COLO668 (cell line): ENCODE measurements at regions not wholly inside any gene's neighbourhood (a gene's known extent, or its start where the extent isn't known, plus 50 kb on each side); places are given as distances from the start of the nearest gene placed in this dataset.

Source experiments
- DNase-seq: peaks from one replicate; lab custom pipeline; 2025; ENCODE audit not compliant: unreplicated experiment; lab: John Stamatoyannopoulos, UW

DNA sequence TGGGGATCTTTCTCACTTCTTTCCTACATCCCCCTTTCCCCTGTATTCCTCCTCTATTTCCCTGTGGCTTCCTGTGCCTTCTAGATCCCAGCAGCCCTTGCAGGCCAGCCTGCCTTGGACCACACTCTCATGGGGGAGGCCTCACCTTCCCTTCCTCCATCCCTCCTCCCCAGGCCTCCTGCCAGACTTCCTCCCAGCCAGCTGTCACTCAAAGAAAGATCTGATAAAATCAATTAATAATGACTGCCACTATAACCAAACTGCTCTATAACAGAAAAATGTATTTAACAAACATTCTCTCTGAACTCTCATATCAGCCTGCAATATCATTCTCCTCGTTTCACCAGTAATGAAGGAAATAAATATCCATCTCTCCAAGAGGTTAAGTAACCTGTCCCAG, 144.9 kb upstream of the SIX2 start:
- no peak for DNase-seq

DNA sequence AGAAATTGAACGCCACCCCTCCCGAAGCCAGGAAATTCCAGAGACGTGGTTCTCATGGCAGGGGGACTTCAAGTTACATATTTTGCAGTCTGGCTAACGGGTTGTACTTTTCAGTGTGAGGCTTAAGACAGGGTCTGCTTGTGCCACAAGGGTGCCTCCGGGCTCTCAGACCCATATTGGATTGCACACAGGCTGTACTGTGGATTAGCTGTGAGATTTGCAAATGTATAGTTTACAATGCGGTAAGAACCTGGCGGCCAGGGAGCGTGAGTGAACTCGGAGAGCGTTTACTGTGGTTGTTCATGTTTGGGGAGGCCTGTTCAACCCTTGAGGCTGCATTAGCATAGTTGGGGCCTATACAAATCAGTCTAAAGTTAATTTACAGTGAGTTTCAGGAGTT, 143.9 kb upstream of the SIX2 start:
- DNase-seq: no peak

DNA sequence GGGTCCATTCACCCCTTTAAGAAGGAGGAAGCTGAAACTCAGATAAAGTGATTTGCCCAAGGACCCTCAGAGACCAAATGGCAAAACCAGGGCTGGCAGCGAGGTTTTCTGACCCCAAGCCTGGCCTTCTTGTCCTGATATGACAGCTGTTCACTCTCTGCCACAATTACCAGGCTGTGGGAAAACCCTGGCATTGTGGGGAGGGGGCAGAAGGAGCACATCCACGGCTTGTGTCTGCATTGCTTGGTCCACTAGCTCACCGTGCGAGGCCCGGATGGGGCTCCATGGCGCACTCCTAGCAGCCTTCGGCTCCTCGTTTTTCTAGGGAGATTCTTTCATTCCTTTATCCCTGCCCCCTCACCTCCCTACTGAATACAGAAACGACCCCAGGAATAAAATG, 143.4 kb upstream of the SIX2 start:
- DNase-seq: no peak

DNA sequence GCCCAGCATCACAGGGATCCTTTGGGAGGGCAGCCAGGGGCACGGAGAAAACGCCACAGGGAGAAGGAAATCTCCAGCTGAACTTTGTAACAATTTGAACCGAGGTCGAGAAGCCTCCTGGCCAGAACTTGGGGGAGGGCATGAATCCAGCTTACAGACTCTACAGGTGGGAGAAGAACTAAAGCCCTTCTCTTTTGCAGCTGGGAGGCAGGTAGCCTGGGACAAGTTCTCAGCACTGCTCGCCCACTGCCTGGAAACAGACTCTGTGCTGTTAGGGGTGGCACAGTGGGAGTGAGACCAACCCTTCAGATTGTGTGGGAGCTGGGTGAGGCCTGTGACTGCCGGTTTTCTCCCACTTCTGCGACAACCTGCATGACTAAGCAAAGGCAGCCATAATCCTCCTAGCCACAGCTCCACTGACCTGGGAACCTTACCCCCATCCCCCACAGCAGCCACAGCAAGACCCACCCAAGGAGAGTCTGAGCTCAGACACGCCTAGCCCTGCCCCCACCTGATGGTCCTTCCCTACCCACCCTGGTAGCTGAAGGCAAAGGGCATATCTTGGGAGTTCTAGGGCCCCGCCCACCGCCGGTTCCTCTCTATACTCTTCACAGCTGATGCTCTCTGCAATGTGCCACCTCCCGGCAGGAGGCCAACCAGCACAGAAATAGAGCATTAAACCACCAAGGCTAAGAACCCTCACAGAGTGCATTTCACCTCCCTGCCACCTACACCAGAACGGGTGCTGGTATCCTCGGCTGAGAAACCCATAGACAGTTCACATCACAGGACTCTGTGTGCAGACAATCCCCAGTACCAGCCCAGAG, 136.0 kb upstream of the SIX2 start:
- no peak for DNase-seq

DNA sequence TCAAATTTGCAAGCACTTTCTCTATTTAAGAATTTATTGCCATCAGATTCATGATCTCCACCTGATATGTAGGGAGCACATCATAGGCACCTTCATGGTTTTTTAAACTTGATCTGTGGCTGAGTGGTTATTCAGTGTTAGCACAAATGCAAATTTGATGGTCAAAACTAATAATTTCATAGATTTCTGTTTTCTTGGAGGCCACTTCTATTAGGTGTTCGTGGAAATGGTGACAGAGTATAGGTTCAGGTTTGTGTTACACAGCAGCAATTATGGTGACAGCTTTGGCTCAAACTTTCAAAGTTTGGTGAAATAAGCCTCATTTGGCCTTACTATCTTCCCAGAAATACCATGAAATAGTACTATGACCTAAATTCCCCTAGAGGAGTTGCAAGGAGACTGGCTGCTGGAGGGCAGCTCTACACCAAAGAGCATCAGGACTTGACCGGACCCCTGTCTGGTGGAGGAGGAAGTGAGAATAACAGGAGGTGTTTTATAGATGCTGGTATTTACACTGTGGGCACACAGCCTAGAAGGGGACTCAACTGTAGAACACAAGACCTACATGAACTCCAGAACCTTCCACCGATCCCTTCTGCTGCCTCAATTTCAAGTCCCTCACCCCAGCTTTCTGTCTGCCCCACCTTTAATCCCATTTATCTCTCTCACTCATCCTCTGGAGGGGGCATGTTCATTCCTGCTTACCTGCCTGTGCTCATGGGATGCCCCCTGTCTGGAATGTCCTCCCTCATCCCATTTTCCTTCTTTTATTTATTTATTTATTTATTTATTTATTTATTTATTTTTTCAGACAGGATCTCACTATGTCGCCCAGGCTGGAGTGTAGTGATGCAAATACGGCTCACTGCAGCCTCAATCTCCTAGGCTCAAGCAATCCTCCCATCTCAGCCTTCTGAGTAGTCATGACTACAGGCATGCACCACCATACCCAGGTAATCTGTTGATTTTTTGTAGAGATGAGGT, 132.9 kb upstream of the SIX2 start:
- DNase-seq: no peak

DNA sequence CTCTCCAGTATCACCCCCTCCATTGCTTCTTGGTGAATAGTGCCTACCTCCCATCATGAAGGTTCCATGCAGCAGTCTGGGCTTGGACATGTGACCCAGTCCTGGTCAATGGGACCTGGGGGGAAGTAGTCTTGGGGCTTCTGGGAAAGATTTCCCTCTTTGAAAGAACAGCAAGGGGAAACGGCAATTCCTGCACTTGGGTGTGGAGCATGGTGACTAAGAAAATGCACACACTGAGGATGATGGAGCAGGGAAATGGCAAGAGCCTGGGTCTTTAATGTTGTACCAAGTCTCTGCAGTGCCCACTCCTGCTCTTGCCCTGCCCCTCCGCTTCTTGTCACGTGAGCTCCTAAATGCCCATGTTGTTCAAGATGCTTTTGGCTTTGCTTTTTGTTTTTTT, 131.4 kb upstream of the SIX2 start:
- DNase-seq: no peak

DNA sequence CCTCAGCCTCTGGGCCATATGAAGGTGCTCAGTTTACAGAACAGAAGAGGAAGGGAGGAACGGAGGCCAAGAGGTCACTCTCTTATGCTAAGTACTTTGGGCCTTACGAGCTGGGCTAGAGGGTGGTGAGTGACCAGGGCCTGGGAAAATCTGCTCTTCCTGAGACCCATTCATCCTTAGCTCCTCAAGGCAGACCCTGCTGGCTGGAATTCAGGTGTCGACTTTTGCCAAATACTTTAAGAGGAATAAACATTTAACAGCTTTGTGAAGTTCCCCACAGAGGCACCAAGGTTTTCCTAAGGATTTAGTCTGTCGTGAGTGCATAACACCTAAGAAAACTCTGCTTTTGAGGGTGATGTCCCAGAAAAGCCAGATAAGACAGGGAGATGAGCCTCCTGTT, 129.7 kb upstream of the SIX2 start:
- no peak for DNase-seq

DNA sequence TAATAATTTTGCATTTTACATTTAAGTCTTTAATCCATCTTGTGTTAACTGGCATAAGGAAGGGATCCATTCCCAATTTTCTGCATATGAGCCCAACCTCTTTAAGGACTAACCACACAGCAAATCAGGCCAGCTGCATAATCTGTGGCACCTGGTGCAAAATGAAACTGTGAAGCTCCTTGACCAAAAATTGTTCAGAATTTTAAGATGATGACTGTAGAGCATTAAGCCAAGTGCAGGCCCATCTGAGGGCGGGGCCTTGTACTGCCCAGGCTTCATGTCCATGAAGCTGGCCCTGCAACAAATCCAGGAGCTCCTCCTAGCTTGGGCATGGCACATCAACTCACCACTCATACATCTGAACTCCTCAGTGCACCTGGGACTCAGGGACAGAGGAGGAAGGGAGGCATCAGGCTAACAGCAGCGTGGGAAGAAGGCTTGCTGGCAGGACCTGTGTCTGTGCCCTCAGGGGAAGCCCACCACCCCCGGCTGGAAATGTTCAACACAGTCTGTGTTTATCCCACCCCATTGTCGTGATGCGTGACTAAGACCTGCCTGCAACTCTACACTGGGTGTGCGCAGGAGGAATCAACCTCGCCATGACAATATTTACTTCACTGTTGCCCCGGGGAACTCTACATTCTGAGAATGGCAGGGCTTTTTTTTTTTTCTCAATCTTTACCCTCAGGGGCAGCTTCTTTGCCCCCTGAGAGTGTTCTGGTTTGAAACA, 128.9 kb upstream of the SIX2 start:
- DNase-seq: no peak

DNA sequence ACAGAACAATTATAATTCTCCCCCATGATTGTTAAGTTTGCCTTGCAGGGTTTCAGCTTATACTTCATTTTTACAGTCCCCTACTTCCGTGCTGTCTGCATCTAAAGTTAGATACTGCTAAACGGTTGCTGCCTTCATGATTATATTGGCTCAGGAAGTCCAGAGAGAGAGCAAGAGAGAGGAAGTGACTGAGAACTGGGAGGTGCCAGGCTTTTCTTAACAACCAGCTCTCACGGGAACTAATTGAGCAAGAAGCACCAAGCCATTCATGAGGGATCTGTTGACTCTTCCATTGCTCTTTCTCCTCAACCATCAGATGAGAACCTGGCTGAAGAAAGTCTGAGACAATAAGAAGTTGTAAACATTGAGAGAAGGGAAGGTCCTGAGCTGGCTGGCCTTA, 125.5 kb upstream of the SIX2 start:
- DNase-seq: no peak

DNA sequence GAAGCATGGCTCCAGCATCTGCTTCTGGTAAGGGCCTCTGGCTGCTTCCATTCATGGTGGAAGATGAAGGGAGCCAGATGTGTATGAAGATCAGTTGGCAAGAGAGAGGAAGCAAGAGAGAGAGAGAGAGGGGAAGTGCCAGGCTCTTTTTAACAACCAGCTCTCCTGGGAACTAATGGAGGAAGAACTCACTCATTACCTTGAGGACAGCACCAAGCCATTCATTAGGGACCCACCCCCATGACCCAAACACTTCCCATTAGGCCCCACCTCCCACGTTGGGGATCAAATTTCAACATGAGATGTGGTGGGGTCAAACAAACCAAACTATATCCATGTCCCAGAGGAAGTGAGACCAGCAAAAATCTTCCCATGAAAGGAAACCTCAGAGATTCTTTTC, 124.8 kb upstream of the SIX2 start:
- no peak for DNase-seq

DNA sequence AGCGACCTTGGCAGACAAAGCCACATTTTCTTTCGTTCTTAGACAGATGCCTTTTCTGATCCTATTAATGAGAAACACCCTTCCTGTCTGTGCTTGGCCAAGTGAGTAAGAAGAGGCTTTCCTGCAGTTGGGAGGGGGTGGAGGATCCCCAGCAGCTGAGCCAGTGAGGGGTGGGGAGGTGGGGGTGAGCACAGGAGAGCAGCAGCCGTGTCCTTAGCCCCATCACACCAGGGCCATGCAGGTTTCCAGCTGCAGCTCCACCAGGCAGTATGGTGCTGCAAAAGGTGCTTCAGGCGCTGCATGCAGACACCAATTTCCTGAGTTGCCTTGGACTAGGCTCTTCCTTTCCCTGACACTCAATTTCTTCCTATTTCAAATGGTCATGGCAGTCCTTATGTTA, 123.3 kb upstream of the SIX2 start:
- DNase-seq: no peak

DNA sequence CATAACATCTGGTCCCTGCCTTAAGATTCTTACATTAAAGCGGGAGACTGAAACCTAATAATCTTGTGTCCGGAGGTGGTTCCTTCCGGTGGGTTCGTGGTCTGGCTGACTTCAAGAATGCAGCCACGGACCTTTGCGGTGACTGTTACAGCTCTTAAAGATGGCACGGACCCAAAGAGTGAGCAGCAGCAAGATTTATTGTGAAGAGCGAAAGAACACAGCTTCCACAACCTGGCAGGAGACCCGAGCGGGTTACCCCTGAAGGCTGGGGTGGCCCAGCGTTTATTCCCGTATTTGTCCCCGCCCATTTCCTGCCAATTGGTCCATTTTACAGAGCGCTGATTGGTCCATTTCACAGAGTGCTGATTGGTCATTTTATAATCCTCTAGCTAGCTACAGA, 122.3 kb upstream of the SIX2 start:
- no peak for DNase-seq

DNA sequence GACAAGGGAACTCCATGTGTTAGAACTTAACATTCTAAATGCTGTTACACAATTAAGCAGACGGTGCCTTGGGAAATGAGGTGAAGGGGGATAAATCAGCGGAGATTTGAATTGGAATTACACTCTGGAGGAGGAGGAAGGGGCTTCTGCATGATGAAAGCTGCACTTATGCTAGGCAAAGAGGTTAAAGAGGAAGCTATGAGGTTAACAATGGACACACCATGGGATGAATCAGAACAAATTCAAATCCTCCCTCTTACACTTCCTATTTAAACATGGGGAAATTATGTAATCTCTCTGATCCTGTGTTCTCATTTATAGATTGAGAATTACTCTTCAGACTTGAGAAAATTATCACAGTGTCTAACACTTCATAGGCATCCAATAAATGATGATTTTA, 121.5 kb upstream of the SIX2 start:
- no peak for DNase-seq

DNA sequence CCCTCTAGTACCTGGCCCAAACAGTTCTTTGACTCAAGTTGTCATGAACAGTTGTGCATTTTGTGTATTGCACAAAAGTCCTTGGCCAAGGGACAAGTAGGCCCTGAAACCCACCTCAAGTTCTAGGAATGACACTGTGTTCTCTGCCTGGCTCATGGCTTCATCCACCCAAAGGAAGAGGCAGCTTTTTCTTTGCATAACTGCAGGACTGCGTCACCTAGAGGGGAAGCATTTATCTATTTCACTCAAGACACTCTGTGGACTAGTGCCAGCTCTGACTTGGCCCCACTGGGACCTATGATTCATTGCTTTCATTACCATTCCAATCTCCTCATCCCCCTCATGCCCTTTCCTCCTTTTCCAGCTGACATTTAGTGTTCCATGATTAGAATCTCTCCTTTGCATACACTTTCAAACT, 119.3 kb upstream of the SIX2 start:
- DNase-seq: no peak

DNA sequence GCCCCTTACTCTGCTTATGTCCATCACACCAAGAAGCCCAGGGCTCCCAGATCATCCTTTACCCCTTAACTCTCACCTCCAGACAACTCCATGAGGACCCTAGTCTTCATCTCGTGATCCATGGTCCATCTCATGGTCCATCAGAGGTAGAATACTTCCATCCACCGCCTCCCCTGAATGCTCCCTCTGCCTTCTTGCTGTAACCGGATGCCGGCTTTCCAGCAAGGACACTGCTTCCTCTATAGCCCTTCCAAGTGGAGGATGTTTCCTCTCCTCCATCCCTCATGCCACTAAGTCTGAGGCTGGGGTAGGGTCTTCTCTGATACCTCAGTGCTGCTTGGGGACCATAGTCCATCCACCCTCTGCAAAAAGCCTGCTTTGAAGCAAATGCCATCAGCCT, 118.6 kb upstream of the SIX2 start:
- no peak for DNase-seq

DNA sequence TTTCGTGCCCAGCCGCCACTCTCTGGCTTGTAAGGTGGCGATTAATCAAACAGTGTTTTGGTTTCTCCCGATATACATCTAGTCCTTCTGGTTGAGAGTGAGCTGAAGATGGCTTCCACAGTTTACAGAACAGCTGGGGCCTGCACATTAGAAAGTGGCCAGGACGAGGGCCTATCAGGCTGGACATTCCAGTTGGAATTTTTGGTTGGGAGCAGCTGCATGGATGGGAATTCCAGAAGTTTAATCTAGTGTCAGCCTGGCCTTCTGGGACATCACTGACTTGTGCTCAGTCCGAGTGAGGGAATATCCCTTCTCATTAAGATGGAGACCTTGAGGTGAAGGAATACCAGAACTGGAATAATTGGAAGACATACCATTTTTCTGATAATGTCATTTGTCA, 118.1 kb upstream of the SIX2 start:
- DNase-seq: no peak

DNA sequence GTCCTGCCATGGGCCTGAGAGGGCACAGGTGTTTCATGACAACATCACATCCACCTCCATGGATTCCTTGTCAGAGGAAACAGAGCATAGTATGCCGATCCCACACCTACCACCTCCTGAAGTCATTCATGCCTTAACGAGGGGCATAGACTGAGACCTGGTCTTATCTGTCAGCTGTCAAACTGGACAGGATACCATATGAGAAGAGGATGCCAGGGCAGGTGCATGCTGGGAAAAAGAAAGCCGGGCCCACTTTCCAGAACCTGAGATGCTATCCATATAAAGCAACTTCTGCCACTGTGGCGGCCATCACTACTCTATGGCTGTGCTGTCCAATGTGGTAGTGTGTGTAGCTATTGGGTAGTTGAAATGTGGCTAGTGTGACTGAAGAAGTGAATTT, 116.0 kb upstream of the SIX2 start:
- DNase-seq: no peak

DNA sequence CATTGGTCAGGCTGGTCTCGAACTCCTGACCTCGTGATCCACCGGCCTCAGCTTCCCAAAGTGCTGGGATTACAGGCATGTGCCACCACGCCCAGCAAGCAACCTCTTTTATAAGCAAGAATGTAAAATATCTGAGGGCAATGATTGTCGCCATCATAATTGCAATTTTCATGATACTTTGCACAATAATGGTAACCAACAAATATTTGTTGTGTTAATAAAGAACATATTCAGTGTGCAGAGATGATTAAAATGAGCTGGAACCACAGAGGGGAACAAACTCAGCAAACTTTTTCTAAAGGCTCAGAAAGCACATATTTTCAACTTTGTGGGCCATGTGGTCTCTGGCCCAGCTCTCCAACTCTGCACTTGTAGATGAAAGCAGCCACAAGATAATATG, 115.2 kb upstream of the SIX2 start:
- no peak for DNase-seq

DNA sequence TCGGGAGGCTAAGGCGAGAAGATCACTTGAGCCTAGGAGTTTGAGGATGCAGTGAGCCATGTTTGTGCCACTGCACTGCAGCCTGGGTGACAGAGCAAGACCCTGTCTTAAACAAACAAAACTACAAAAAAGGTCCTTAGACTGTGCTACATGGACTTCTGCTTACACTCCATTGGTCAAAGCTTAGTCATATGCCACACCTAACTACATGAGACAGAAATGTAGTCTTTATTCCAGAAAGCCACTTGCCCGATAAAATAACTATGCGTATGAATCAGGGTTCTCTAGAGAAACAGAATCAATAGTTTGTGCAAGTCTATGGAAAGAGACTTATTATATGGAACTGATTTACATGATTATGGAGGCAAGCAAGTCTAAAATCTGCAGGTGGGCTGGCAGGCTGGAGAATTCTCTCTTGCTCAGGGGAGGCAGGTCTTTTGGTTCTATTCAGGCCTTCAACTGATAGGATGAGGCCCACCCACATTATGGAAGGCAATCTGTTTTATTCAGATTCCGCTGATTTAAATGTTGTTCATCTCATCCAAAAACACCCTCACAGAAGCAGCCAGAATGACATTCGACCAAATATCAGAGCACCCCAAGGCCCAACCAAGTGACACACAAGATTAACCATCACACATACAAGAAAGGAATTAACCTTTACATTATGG, 114.4 kb upstream of the SIX2 start:
- DNase-seq: no peak

DNA sequence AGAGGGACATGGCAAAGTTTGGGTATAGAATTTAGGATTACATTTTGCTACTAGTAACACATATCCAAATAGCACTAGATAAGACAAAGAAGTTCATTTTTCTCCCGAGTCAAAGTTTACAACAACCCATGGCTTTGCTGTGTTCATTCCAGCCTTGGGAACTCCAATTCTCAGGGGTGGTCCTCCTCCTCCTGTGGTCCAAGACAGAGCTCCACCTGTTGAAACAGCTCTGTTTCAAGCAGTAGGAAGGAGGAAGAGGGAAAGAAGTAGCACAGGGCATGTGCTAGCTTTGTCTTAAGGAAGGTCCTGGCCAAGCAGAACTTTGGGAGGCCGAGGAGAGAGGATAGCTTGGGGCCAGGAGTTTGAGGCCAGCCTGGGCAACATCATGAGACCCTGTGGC, 113.8 kb upstream of the SIX2 start:
- DNase-seq: no peak
